ENCODE measurements at regions not wholly inside any gene's neighbourhood (a gene's known extent, or its start where the extent isn't known, plus 50 kb on each side); places are given as distances from the start of the nearest gene placed in this dataset.

DNA sequence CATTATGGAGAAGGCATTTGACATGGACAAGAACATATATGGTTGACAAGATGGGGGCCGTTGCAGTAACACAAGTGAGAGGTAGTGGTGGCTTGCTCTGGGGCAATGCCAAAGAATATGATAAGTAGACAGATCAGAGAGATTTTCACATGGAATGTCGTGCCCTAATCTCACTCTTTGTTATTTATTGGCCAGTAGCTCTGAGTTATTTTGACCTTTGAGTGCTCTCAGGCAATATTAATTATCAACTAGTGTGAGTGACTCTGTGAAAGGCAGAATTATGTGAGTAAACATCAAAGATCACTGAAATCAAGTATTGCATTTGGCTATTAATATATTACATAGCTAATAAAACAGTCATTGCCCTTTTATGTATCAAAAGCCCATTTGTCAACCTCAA, 164.9 kb upstream of the ADAMTS9 start:
- TF ChIP-seq, protein P1, sequence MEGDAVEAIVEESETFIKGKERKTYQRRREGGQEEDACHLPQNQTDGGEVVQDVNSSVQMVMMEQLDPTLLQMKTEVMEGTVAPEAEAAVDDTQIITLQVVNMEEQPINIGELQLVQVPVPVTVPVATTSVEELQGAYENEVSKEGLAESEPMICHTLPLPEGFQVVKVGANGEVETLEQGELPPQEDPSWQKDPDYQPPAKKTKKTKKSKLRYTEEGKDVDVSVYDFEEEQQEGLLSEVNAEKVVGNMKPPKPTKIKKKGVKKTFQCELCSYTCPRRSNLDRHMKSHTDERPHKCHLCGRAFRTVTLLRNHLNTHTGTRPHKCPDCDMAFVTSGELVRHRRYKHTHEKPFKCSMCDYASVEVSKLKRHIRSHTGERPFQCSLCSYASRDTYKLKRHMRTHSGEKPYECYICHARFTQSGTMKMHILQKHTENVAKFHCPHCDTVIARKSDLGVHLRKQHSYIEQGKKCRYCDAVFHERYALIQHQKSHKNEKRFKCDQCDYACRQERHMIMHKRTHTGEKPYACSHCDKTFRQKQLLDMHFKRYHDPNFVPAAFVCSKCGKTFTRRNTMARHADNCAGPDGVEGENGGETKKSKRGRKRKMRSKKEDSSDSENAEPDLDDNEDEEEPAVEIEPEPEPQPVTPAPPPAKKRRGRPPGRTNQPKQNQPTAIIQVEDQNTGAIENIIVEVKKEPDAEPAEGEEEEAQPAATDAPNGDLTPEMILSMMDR (IDR thresholded peaks at IDR 0.05; ENCODE audit: insufficient read depth, low read depth, low read length, missing control alignments): no peak
- DNase-seq (ENCODE audit: low read depth): no peak
- no peak overlapping the region for H3K4me3 ChIP-seq (ENCODE audit: low read depth, low read length)

DNA sequence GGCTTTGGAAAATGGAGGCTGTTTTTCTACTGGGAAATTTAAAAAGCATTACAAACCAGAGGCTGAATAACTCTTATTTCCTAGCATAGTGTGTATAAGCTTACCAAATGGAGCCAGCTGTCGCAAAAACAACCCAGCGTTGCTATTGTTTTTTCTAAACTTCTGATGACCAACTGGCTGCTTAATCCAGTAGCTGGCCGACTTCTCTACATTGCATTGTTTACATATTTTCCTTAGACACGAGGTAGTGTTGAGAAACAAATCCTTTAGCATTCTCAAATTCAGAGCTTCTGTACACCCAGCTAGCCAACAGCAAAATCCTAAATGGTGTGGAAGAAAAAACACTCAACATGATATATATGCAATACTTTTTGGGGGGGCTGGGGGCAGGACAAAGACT, 161.0 kb upstream of the ADAMTS9 start:
- TF ChIP-seq, protein P1 (IDR thresholded peaks at IDR 0.05; ENCODE audit: insufficient read depth, low read depth, low read length, missing control alignments): no peak
- no peak overlapping the region for H3K4me3 ChIP-seq (ENCODE audit: low read depth, low read length)
- DNase-seq (ENCODE audit: low read depth): no peak

DNA sequence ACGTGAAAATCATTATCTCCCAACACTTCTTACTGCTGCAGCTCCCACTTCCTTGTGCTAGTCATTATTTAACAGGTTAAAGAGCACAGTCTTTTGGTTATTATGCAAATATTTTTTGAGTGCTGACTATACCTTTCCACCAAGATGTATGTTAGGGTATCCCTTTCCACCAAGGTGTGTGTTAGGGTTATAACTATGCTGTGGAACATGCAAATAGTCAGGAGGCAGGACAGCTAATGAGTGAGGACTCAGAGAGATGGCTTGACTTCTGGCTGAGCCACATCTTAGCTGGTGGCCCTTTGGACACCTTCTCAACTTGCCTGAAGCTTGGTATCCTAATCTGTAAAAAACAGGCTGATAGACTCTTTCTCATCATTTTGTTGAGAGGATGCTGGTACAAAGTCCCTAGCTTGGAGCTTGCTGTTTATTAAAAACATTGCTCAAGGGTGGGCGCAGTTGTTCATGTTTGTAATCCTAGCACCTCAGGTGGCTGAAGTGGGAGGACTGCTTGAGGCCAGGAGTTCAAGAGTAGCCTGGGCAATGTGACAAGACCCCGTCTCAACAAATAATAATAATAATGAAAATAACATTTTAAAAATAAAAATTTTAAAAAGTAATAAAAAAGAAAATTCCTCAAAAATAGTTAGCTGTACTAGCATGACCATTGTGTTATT, 160.5 kb upstream of the ADAMTS9 start:
- no peak for DNase-seq (ENCODE audit: low read depth)
- H3K4me3 ChIP-seq (ENCODE audit: low read depth, low read length): no peak overlapping the region
- TF ChIP-seq, protein P1 (IDR thresholded peaks at IDR 0.05; ENCODE audit: insufficient read depth, low read depth, low read length, missing control alignments): no peak

DNA sequence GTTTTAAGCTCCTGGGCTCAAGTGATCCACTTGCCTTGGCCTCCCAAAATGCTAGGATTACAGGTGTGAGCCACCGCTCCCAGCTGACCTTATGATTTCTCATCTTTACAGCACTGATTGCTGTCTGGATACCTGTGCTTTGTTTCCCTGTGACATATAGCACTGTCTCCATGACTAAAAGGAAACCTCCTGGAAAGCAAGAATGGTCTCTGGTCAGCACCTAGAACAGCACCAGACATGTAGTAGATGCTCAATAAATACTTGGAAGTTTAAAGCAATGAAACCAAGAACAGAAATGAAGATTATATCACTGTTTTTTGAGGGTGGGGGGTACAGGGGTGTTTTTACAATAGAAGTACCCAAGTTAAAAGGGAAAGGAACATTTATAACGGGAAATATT, 156.8 kb upstream of the ADAMTS9 start:
- H3K4me3 ChIP-seq (ENCODE audit: low read depth, low read length): no peak overlapping the region
- TF ChIP-seq, protein P1 (IDR thresholded peaks at IDR 0.05; ENCODE audit: insufficient read depth, low read depth, low read length, missing control alignments): no peak
- no peak for DNase-seq (ENCODE audit: low read depth)

DNA sequence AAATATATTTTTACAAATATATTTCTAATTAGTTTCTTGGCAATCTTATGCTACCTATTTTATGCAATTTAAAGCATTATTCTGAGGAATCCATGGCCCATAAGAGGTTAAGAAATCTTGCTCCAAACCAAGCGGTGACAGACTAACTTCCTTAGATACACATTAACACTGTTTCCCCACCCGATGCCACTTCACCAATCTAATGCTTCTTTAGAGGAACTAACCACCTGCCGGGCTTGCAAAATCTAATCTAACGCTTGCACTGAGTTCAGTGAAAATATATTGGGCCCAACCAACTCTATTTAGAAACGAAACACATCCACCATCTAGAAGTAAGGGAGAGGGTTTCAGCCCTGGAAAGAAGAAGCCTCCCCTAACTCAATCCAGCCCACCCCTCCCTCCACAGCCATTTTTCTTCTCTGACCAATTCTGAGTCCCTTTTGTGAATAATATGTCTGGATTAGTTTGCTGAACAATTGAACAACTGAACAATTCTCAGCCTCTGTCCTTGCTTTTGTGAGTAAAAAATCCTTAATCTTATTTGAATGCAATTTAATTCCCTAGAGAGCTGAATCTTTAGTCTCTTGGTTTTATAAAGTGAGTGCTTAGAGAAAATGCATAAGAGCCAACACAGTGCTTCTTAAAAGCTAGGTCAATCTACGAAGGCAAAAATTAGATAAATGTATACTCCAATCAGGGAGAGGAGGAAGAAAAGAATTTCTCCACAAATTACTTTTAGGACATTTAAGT, 150.4 kb upstream of the ADAMTS9 start:
- H3K4me3 ChIP-seq (ENCODE audit: low read depth, low read length): no peak overlapping the region
- no peak for DNase-seq (ENCODE audit: low read depth)
- TF ChIP-seq, protein P1 (IDR thresholded peaks at IDR 0.05; ENCODE audit: insufficient read depth, low read depth, low read length, missing control alignments): no peak

DNA sequence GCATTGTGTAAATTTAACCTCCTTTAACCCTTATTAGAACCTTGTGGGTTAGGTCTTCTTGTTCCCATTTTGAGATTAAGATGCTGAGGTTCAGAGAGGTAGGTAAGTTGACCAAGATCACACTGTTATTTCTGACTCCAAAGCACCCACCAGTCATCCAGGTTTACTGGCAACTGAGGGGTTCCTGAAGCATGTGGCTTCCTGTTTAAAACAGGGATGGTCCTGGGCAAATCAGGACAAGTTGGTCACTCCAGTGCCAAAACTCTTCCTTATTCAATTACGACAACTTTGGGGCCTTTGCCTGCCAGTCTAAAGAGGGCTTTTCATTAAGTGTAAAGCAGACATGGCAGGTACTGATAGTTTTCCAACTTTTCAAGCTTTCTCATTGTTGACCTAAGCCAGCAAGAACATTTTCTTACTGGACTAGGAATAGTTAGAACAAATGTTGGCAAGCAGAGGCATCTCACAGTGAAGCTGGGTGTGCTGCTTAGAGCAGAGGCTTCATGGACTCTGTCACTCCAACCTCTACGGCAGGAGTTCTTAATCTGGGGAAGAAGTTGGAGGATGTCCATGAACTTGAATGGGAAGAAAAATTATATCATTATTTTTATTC, 149.4 kb upstream of the ADAMTS9 start:
- no peak for DNase-seq (ENCODE audit: low read depth)
- TF ChIP-seq, protein P1 (IDR thresholded peaks at IDR 0.05; ENCODE audit: insufficient read depth, low read depth, low read length, missing control alignments): no peak
- no peak overlapping the region for H3K4me3 ChIP-seq (ENCODE audit: low read depth, low read length)

All from GM12865 (cell line).